HEK293 (cell line): ENCODE measurements at regions not wholly inside any gene's neighbourhood (a gene's known extent, or its start where the extent isn't known, plus 50 kb on each side); places are given as distances from the start of the nearest gene placed in this dataset.

Experiments
- CTCF ChIA-PET: fragments of 350-600 bp; formaldehyde crosslinking; extraction: SDS; loops from one replicate; lab custom pipeline; 2021; ENCODE audit warnings: antibody characterized with exemption; lab: Yijun Ruan, JAX
- POLR2A ChIA-PET: fragments of 300-600 bp; formaldehyde crosslinking; extraction: SDS; loops from one replicate; lab custom pipeline; 2020; ENCODE audit warnings: antibody characterized with exemption, inconsistent platforms; lab: Yijun Ruan, JAX
- H3K27ac ChIP-seq: fragments of 200-500 bp; sonication (Bioruptor generic); 2 replicates; pipeline ENCODE4 v1.5.1; 2014; ENCODE audit warnings: low read depth, low read length, control low read depth, inconsistent platforms; ENCODE audit errors: extremely low read depth
- H3K36me3 ChIP-seq, 2 experiments: fragments of 200-500 bp in 1 of 2; sonication (Bioruptor generic) in 1 of 2; 1 replicate in 1 of 2; 2 replicates in 1 of 2; pipeline ENCODE4 v1.5.1; 2014 to 2017; ENCODE audit warnings: inconsistent platforms in 2 of 2, low read length in 2 of 2; ENCODE audit not compliant: control insufficient read depth in 2 of 2, insufficient read depth in 1 of 2
- H3K4me1 ChIP-seq: fragments of 200-500 bp; sonication (Bioruptor generic); 2 replicates; pipeline ENCODE4 v1.5.1; 2014; ENCODE audit warnings: mild to moderate bottlenecking, low read length, inconsistent platforms; ENCODE audit not compliant: control insufficient read depth, insufficient read depth
- H3K4me3 ChIP-seq: 2 replicates; pipeline ENCODE4 v1.5.1; 2011; ENCODE audit warnings: low read depth, mild to moderate bottlenecking, control low read depth, low read length, moderate library complexity
- H3K9me3 ChIP-seq: fragments of 200-500 bp; sonication (Bioruptor generic); 2 replicates; pipeline ENCODE4 v1.5.1; 2014; ENCODE audit warnings: low read depth, low read length, inconsistent platforms; ENCODE audit not compliant: control insufficient read depth, insufficient read depth
- KLF8 ChIP-seq: fragments of 450-650 bp; formaldehyde crosslinking; IDR thresholded peaks from 2 replicates; pipeline ENCODE4 v1.5.1; 2016; ENCODE audit warnings: missing biosample characterization, missing genetic modification characterization
- OVOL3 ChIP-seq: fragments of 450-650 bp; formaldehyde crosslinking; IDR thresholded peaks from 2 replicates; pipeline ENCODE4 v1.5.1; 2016; ENCODE audit warnings: missing biosample characterization, missing genetic modification characterization
- SALL2 ChIP-seq: fragments of 450-650 bp; formaldehyde crosslinking; IDR thresholded peaks from 2 replicates; pipeline ENCODE4 v1.5.0; 2017; ENCODE audit warnings: missing biosample characterization, mild to moderate bottlenecking, missing genetic modification characterization, borderline replicate concordance
- SCRT2 ChIP-seq: fragments of 450-650 bp; formaldehyde crosslinking; IDR thresholded peaks from 2 replicates; pipeline ENCODE4 v1.5.1; 2016; ENCODE audit warnings: missing biosample characterization, missing genetic modification characterization
- SP3 ChIP-seq: fragments of 450-650 bp; formaldehyde crosslinking; IDR thresholded peaks from 2 replicates; pipeline ENCODE4 v1.5.1; 2016; ENCODE audit warnings: missing biosample characterization, missing genetic modification characterization
- TCF7L2 ChIP-seq: IDR thresholded peaks from 2 replicates; pipeline ENCODE4 v1.6.1; 2011; ENCODE audit warnings: low read depth, mild to moderate bottlenecking, inconsistent platforms, low read length, moderate library complexity, borderline replicate concordance
- TRIM28 ChIP-seq: IDR thresholded peaks from 2 replicates; pipeline ENCODE4 v1.6.1; 2011; ENCODE audit warnings: low read length, control low read depth, borderline replicate concordance
- ZBTB1 ChIP-seq: fragments of 450-650 bp; formaldehyde crosslinking; IDR thresholded peaks from 2 replicates; pipeline ENCODE4 v1.5.1; 2016; ENCODE audit warnings: missing biosample characterization, missing genetic modification characterization
- ZBTB8A ChIP-seq: fragments of 450-650 bp; formaldehyde crosslinking; IDR thresholded peaks from 2 replicates; pipeline ENCODE4 v1.5.1; 2016; ENCODE audit warnings: missing biosample characterization, missing genetic modification characterization
- ZNF121 ChIP-seq: fragments of 450-650 bp; formaldehyde crosslinking; IDR thresholded peaks from 2 replicates; pipeline ENCODE4 v1.5.1; 2016; ENCODE audit warnings: missing biosample characterization, missing genetic modification characterization
- ZNF146 ChIP-seq: fragments of 450-650 bp; formaldehyde crosslinking; IDR thresholded peaks from 2 replicates; pipeline ENCODE4 v1.5.1; 2016; ENCODE audit warnings: missing biosample characterization, missing genetic modification characterization
- ZNF16 ChIP-seq: fragments of 450-650 bp; formaldehyde crosslinking; IDR thresholded peaks from 2 replicates; pipeline ENCODE4 v1.5.1; 2016; ENCODE audit warnings: low read depth, missing biosample characterization, missing genetic modification characterization
- ZNF23 ChIP-seq: fragments of 450-650 bp; formaldehyde crosslinking; IDR thresholded peaks from 2 replicates; pipeline ENCODE4 v1.5.1; 2016; ENCODE audit warnings: missing biosample characterization, missing genetic modification characterization, borderline replicate concordance
- ZNF24 ChIP-seq: fragments of 450-650 bp; formaldehyde crosslinking; IDR thresholded peaks from 2 replicates; pipeline ENCODE4 v1.5.1; 2016; ENCODE audit warnings: missing biosample characterization, missing genetic modification characterization
- ZNF248 ChIP-seq: fragments of 450-650 bp; formaldehyde crosslinking; IDR thresholded peaks from 2 replicates; pipeline ENCODE4 v1.5.1; 2017; ENCODE audit warnings: missing biosample characterization, missing genetic modification characterization
- ZNF354C ChIP-seq: fragments of 450-650 bp; formaldehyde crosslinking; IDR thresholded peaks from 2 replicates; pipeline ENCODE4 v1.5.1; 2016; ENCODE audit warnings: missing biosample characterization, missing genetic modification characterization, low read depth, borderline replicate concordance
- ZNF394 ChIP-seq: fragments of 450-650 bp; formaldehyde crosslinking; IDR thresholded peaks from 2 replicates; pipeline ENCODE4 v1.5.1; 2016; ENCODE audit warnings: missing biosample characterization, missing genetic modification characterization, mild to moderate bottlenecking, moderate library complexity, borderline replicate concordance
- ZNF513 ChIP-seq: fragments of 450-650 bp; IDR thresholded peaks from 2 replicates; pipeline ENCODE4 v1.5.1; 2018; ENCODE audit warnings: missing biosample characterization, missing genetic modification characterization
- ZNF529 ChIP-seq: fragments of 450-650 bp; formaldehyde crosslinking; IDR thresholded peaks from 2 replicates; pipeline ENCODE4 v1.5.1; 2017; ENCODE audit warnings: missing genetic modification characterization, missing biosample characterization; ENCODE audit not compliant: insufficient replicate concordance
- ZNF621 ChIP-seq: fragments of 450-650 bp; formaldehyde crosslinking; IDR thresholded peaks from 2 replicates; pipeline ENCODE4 v1.5.1; 2017; ENCODE audit warnings: missing biosample characterization, missing genetic modification characterization
- ZNF658 ChIP-seq: fragments of 450-650 bp; formaldehyde crosslinking; IDR thresholded peaks from 2 replicates; pipeline ENCODE4; 2016; ENCODE audit warnings: missing biosample characterization, missing genetic modification characterization
- ZNF677 ChIP-seq: fragments of 450-650 bp; IDR thresholded peaks from 2 replicates; pipeline ENCODE4 v1.5.0; 2018; ENCODE audit warnings: missing biosample characterization, mild to moderate bottlenecking, missing genetic modification characterization, moderate library complexity
- ZNF747 ChIP-seq: fragments of 450-650 bp; formaldehyde crosslinking; IDR thresholded peaks from 2 replicates; pipeline ENCODE4 v1.5.1; 2016; ENCODE audit warnings: missing biosample characterization, missing genetic modification characterization
- ZNF777 ChIP-seq: fragments of 450-650 bp; formaldehyde crosslinking; IDR thresholded peaks from 2 replicates; pipeline ENCODE4 v1.5.1; 2017; ENCODE audit warnings: missing biosample characterization, missing genetic modification characterization, borderline replicate concordance
- ZNF792 ChIP-seq: fragments of 450-650 bp; formaldehyde crosslinking; IDR thresholded peaks from 2 replicates; pipeline ENCODE4 v1.5.1; 2016; ENCODE audit warnings: missing biosample characterization, missing genetic modification characterization
- ZSCAN30 ChIP-seq: fragments of 450-650 bp; IDR thresholded peaks from 2 replicates; pipeline ENCODE4 v1.5.1; 2018; ENCODE audit warnings: missing biosample characterization, mild to moderate bottlenecking, missing genetic modification characterization, moderate library complexity
- TF ChIP-seq, protein P1 (sequence below): fragments of 450-650 bp; formaldehyde crosslinking; IDR thresholded peaks from 2 replicates; pipeline ENCODE4 v1.5.1; 2017; ENCODE audit warnings: missing biosample characterization, mild to moderate bottlenecking, missing genetic modification characterization, moderate library complexity

DNA sequence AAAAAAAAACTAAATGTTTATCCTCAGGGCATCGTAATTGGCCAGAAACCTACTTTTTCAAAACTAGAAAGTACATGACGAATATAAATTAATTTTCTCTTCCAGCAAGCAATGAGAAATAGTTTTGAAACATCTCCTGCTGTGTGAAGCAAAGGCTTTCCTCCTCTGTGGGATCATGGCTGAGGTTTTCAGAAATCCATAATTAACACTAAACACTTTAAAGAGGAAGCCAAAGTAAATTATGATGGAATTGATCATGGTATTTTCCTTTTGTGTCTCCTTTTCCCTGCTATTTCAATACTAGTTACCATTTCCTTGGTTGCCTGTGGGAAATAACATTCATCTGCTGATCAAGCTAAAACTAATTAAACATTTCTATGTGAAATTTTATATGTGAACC, 1413.8 kb upstream of the PCDH20 start:
- no peak overlapping the region for H3K4me3 ChIP-seq
- no peaks in the 10 kb centered on the region for H3K36me3 ChIP-seq
- CTCF ChIA-PET, result no interaction called here
- H3K4me1 ChIP-seq, result no peaks in the 10 kb centered on the region
- TF ChIP-seq ZNF354C (tag by site-specific recombination) (no peak), ZNF146 (tag by site-specific recombination) (no peak), ZNF777 (no peak), ZNF792 (no peak), ZNF658 (no peak), SP3 (no peak), ZNF513 (no peak), ZNF16 (tag by site-specific recombination) (no peak), TCF7L2 (no peak), ZBTB1 (no peak), ZNF23 (no peak), ZNF394 (tag by site-specific recombination) (no peak), SALL2 (no peak), ZNF621 (tag by site-specific recombination) (no peak), ZNF529 (tag by site-specific recombination) (no peak), SCRT2 (tag by site-specific recombination) (no peak), ZNF747 (tag by site-specific recombination) (no peak), ZNF248 (no peak)
- TF ChIP-seq, all 188 proteins: peak for 0
- POLR2A ChIA-PET, result no interaction called here
- Histone ChIP-seq H3K27ac (no peak overlapping the region), H3K9me3 (no peaks in the 10 kb centered on the region)

GRCh38 chr13:62799931-62800436, 1384.3 kb upstream of the PCDH20 start:
- no peak overlapping the region for H3K27ac ChIP-seq
- TF ChIP-seq ZNF677 (tag by site-specific recombination) (no peak), ZSCAN30 (no peak), ZBTB8A (no peak), OVOL3 (tag by site-specific recombination) (no peak), ZNF121 (tag by site-specific recombination) (no peak), KLF8 (tag by site-specific recombination) (no peak)
- ChIA-PET POLR2A (no interaction called here), CTCF (no interaction called here)
- H3K36me3 ChIP-seq, result no peaks in the 10 kb centered on the region
- H3K4me1 ChIP-seq, result no peaks in the 10 kb centered on the region
- no peak overlapping the region for H3K4me3 ChIP-seq
- no peaks in the 10 kb centered on the region for H3K9me3 ChIP-seq

GRCh38 chr13:62799038-62799535, 1383.4 kb upstream of the PCDH20 start:
- H3K4me3 ChIP-seq, result no peak overlapping the region
- H3K9me3 ChIP-seq, result no peaks in the 10 kb centered on the region
- CTCF ChIA-PET, result no interaction called here
- TF ChIP-seq ZSCAN30 (no peak), ZNF23 (no peak), TRIM28 (no peak), ZNF24 (tag by site-specific recombination) (no peak)
- TF ChIP-seq, protein P1, sequence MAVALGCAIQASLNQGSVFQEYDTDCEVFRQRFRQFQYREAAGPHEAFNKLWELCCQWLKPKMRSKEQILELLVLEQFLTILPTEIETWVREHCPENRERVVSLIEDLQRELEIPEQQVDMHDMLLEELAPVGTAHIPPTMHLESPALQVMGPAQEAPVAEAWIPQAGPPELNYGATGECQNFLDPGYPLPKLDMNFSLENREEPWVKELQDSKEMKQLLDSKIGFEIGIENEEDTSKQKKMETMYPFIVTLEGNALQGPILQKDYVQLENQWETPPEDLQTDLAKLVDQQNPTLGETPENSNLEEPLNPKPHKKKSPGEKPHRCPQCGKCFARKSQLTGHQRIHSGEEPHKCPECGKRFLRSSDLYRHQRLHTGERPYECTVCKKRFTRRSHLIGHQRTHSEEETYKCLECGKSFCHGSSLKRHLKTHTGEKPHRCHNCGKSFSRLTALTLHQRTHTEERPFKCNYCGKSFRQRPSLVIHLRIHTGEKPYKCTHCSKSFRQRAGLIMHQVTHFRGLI, result no peak
- no peaks in the 10 kb centered on the region for H3K4me1 ChIP-seq
- H3K27ac ChIP-seq, result no peak overlapping the region
- H3K36me3 ChIP-seq, result no peaks in the 10 kb centered on the region
- POLR2A ChIA-PET, result no interaction called here
